ENCODE measurements at regions not wholly inside any gene's neighbourhood (a gene's known extent, or its start where the extent isn't known, plus 50 kb on each side); places are given as distances from the start of the nearest gene placed in this dataset.

DNA sequence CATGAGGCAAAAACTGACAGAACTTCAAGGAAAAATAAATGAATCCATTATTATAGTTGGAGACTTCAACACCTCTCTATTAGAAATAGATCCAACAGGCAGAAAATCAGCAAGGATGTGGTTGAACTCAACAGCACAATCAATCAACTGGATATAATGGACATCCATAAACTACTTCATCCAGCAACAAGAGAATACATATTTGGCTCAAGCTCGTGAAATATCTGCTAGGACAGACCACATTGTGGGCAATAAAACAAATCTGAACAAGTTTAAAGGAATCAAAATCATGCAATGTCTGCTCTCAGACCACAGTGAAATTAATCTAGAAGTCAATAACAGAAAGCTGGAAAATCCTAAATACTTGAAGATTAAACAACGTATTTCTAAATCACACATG lies 362.6 kb downstream of the CD109 start:
- no peaks in the 10 kb centered on the region for H3K36me3 Mint-ChIP-seq (ENCODE audit: low read depth)
- no peak overlapping the region for H3K27ac Mint-ChIP-seq (ENCODE audit: unreplicated experiment)
- H3K4me1 Mint-ChIP-seq (ENCODE audit: low read depth) = no peaks in the 10 kb centered on the region
- H3K4me3 Mint-ChIP-seq (ENCODE audit: unreplicated experiment) = no peak overlapping the region
- no peaks in the 10 kb centered on the region for H3K27me3 Mint-ChIP-seq (ENCODE audit: low read depth)
- H3K9me3 Mint-ChIP-seq (ENCODE audit: low read depth) = no peaks in the 10 kb centered on the region
- TF ChIP-seq, protein P1, sequence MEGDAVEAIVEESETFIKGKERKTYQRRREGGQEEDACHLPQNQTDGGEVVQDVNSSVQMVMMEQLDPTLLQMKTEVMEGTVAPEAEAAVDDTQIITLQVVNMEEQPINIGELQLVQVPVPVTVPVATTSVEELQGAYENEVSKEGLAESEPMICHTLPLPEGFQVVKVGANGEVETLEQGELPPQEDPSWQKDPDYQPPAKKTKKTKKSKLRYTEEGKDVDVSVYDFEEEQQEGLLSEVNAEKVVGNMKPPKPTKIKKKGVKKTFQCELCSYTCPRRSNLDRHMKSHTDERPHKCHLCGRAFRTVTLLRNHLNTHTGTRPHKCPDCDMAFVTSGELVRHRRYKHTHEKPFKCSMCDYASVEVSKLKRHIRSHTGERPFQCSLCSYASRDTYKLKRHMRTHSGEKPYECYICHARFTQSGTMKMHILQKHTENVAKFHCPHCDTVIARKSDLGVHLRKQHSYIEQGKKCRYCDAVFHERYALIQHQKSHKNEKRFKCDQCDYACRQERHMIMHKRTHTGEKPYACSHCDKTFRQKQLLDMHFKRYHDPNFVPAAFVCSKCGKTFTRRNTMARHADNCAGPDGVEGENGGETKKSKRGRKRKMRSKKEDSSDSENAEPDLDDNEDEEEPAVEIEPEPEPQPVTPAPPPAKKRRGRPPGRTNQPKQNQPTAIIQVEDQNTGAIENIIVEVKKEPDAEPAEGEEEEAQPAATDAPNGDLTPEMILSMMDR (IDR thresholded peaks at IDR 0.05) = no peak
- no peak for DNase-seq (ENCODE audit: low spot score)

DNA sequence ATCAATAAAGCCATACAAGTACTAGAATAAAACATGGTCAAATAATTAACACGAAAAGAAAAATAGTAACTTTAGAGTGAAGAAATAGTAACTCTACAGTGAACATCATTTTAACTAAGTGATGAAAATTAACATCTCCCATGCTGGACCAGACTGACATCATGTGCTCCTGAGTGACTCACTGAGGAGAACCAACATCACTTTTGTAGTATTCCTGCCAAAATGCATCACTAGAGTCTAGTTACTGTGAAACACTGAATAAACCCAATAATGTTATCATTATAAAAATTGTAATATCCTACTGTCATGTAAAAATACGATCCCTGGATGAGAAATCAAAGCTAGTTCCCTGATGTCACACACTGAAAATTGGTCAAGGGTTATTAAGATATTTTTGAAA lies 361.3 kb downstream of the CD109 start:
- no peaks in the 10 kb centered on the region for H3K27me3 Mint-ChIP-seq (ENCODE audit: low read depth)
- no peak overlapping the region for H3K27ac Mint-ChIP-seq (ENCODE audit: unreplicated experiment)
- H3K4me3 Mint-ChIP-seq (ENCODE audit: unreplicated experiment) = no peak overlapping the region
- H3K36me3 Mint-ChIP-seq (ENCODE audit: low read depth) = no peaks in the 10 kb centered on the region
- TF ChIP-seq, protein P1 (IDR thresholded peaks at IDR 0.05) = no peak
- H3K4me1 Mint-ChIP-seq (ENCODE audit: low read depth) = no peaks in the 10 kb centered on the region
- DNase-seq (ENCODE audit: low spot score) = no peak
- H3K9me3 Mint-ChIP-seq (ENCODE audit: low read depth) = no peaks in the 10 kb centered on the region

DNA sequence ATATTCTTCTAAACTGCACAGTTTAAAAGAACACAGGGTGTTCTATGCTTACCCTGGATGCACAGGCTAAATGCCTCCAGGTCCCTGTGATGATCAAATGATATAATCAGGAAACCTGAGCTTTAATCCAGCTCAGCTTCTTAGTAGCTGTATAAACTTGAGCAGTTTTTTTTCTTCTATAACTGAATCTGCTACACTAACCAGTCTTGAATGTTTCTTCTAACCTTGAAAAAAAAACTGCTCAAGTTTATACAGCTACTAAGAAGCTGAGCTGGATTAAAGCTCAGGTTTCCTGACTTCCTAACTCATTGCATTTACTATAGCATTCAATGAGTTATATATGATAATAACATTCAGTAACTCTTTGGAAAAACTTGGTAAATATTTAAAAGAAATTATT lies 358.2 kb downstream of the CD109 start:
- DNase-seq (ENCODE audit: low spot score) = no peak
- TF ChIP-seq, protein P1 (IDR thresholded peaks at IDR 0.05) = no peak
- Mint-ChIP-seq H3K27ac (ENCODE audit: unreplicated experiment) (no peak overlapping the region), H3K9me3 (ENCODE audit: low read depth) (no peaks in the 10 kb centered on the region), H3K4me3 (ENCODE audit: unreplicated experiment) (no peak overlapping the region), H3K36me3 (ENCODE audit: low read depth) (no peaks in the 10 kb centered on the region), H3K4me1 (ENCODE audit: low read depth) (no peaks in the 10 kb centered on the region), H3K27me3 (ENCODE audit: low read depth) (no peaks in the 10 kb centered on the region)

DNA sequence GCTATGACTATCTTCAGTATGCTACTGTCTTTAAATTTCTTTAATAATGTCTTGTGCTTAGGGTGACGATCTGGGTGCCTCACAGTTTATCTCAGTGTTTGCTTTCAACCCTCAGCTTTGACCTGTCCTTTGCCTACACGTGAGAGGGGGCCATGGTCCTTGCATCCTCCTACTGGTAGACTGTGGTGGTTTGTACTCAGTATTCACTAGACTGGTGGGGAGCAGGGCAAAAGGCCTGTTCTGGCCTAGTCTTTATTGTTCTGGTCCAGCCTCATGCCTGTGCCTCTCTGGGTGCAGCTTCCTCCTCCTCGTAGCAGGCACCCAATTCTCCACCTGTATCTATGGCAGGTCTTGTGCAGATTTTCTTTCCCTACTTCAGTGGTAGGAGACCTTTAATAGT lies 354.9 kb downstream of the CD109 start:
- Mint-ChIP-seq H3K27me3 (ENCODE audit: low read depth) (no peaks in the 10 kb centered on the region), H3K9me3 (ENCODE audit: low read depth) (peaks cover 5% of the 10 kb centered on the region), H3K27ac (ENCODE audit: unreplicated experiment) (no peak overlapping the region), H3K36me3 (ENCODE audit: low read depth) (no peaks in the 10 kb centered on the region), H3K4me3 (ENCODE audit: unreplicated experiment) (no peak overlapping the region), H3K4me1 (ENCODE audit: low read depth) (peaks cover 11% of the 10 kb centered on the region)
- no peak for DNase-seq (ENCODE audit: low spot score)
- TF ChIP-seq, protein P1 (IDR thresholded peaks at IDR 0.05) = no peak

DNA sequence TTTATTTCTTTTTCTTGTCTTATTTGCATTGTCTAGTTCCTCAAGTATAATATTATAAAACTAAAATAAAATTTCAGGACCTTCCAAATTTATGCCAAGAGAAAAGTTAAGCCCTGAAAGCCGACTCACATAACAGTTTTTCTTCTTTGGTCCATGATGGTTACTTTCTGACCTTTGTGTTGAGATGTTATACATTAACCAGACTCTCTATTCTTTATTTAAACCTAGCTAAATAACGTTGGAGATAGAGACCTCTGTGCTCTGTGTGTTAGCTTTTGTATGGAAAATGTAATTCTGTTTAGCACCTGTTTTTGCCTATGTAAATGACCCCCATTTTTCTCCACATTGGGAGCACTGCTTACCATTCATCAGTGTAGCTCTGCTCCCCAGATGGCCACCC lies 352.4 kb downstream of the CD109 start:
- Mint-ChIP-seq H3K9me3 (ENCODE audit: low read depth) (peaks cover 5% of the 10 kb centered on the region), H3K4me3 (ENCODE audit: unreplicated experiment) (no peak overlapping the region), H3K36me3 (ENCODE audit: low read depth) (no peaks in the 10 kb centered on the region), H3K27me3 (ENCODE audit: low read depth) (no peaks in the 10 kb centered on the region), H3K27ac (ENCODE audit: unreplicated experiment) (no peak overlapping the region), H3K4me1 (ENCODE audit: low read depth) (peaks cover 20% of the 10 kb centered on the region)
- no peak for DNase-seq (ENCODE audit: low spot score)
- TF ChIP-seq, protein P1 (IDR thresholded peaks at IDR 0.05) = no peak

Measured in chondrocyte (in vitro differentiated cells).